K562 (cell line): ENCODE measurements at regions not wholly inside any gene's neighbourhood (a gene's known extent, or its start where the extent isn't known, plus 50 kb on each side); places are given as distances from the start of the nearest gene placed in this dataset.

Experiments used
- FOXK2 ChIP-seq, 2 experiments: fragments of 450-650 bp; IDR thresholded peaks in 1 of 2; conservative IDR thresholded peaks in 1 of 2; 2 replicates each; pipeline ENCODE4 v1.6.1; 2016; ENCODE audit warnings: low read depth in 2 of 2, mild to moderate bottlenecking in 1 of 2
- GABPA ChIP-seq: fragments of 200-800 bp; sonication (Bioruptor generic); conservative IDR thresholded peaks from 2 replicates; pipeline ENCODE4 v1.6.1; 2016; ENCODE audit warnings: low read depth, missing genetic modification characterization, missing compliant biosample characterization
- HMGN3 ChIP-seq: IDR thresholded peaks from 2 replicates; pipeline ENCODE4 v1.6.1; 2011; ENCODE audit warnings: borderline replicate concordance, low read depth, mild to moderate bottlenecking, mixed read lengths, low read length; ENCODE audit not compliant: insufficient read length; ENCODE audit errors: extremely low read depth
- PHTF2 ChIP-seq: fragments of 250-450 bp; sonication (Bioruptor Pico); IDR thresholded peaks from 2 replicates; pipeline ENCODE4 v1.5.0; 2021; ENCODE audit warnings: mild to moderate bottlenecking
- RB1 ChIP-seq: fragments of 450-650 bp; IDR thresholded peaks from 2 replicates; pipeline ENCODE4 v1.6.1; 2017; ENCODE audit warnings: low read depth, mild to moderate bottlenecking
- SIN3A ChIP-seq, 2 experiments: fragments of 150-350 bp in 1 of 2; IDR thresholded peaks; 2 replicates each; pipeline ENCODE4 v1.6.1; 2011 to 2016; ENCODE audit warnings: borderline replicate concordance in 2 of 2, low read depth in 2 of 2, low read length in 2 of 2, mild to moderate bottlenecking in 2 of 2, moderate library complexity in 2 of 2; ENCODE audit not compliant: control insufficient read depth in 1 of 2
- TEAD2 ChIP-seq: fragments of 450-650 bp; IDR thresholded peaks from 2 replicates; pipeline ENCODE4 v1.6.1; 2016; ENCODE audit warnings: missing genetic modification characterization, control low read depth, missing compliant biosample characterization

DNA sequence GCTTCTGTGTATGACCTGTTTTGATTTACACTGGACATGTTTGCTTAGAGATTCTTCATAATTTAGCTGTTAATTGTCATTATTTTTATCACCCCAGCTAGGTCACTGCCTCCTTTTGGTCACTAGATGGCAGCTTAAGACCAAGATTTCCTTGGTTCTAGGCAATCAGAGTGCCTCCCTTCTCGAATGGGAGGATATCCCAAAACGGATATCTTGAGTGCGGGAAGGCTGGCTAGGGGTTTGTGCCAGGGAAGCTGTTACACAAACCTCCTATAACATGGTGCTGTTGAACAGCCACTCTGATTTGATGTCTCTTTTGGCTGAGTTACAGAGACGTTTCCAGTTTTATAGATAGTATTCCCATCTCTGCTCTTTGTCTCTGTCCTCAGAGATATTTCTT, 283.5 kb downstream of the S1PR1 start:
- TF ChIP-seq GABPA (tag) (no peak), HMGN3 (no peak), TEAD2 (tag) (no peak), SIN3A (IDR thresholded peaks at IDR 0.05; ENCODE audit: borderline replicate concordance in 2 of 2, control insufficient read depth in 1 of 2, low read depth in 2 of 2, low read length in 2 of 2) (no peak), PHTF2 (CRISPR knock-in tag) (no peak), FOXK2 (conservative IDR thresholded peaks at IDR 0.05 in 1 of 2, IDR thresholded peaks at IDR 0.05 in 1 of 2; ENCODE audit: low read depth in 2 of 2) (no peak), RB1 (no peak)
